Fibroblast of pulmonary artery (primary cell): ENCODE measurements at regions not wholly inside any gene's neighbourhood (a gene's known extent, or its start where the extent isn't known, plus 50 kb on each side); places are given as distances from the start of the nearest gene placed in this dataset.

Source experiments
- DNase-seq: peaks from one replicate; pipeline ENCODE4 v3.0.0-alpha.2; 2010; ENCODE audit warnings: low read depth
- H3K4me3 ChIP-seq: replicated peaks from 2 replicates; pipeline ENCODE4 v1.5.1; 2011; ENCODE audit warnings: low read depth, mild to moderate bottlenecking, control low read depth, low read length, moderate library complexity
- CTCF ChIP-seq: IDR thresholded peaks from 2 replicates; pipeline ENCODE4 v1.5.1; 2011; ENCODE audit warnings: mild to moderate bottlenecking, control low read depth, low read length, inconsistent platforms; ENCODE audit errors: missing control alignments

- no peak for TF ChIP-seq CTCF
- no peak overlapping the region for H3K4me3 ChIP-seq
- no peak for DNase-seq
These were observed 684.6 kb downstream of the ARAP2 start for GRCh38 chr4:35559559-35560365.

- TF ChIP-seq CTCF = no peak
- H3K4me3 ChIP-seq = no peak overlapping the region
- no peak for DNase-seq
These were observed 681.5 kb downstream of the ARAP2 start for GRCh38 chr4:35562861-35563260.

- no peak for DNase-seq
- no peak for TF ChIP-seq CTCF
- no peak overlapping the region for H3K4me3 ChIP-seq
These were observed 678.7 kb downstream of the ARAP2 start for GRCh38 chr4:35565640-35566039.

- no peak overlapping the region for H3K4me3 ChIP-seq
- no peak for DNase-seq
- no peak for TF ChIP-seq CTCF
These were observed 653.3 kb downstream of the ARAP2 start for GRCh38 chr4:35591035-35591434.

GRCh38 chr4:35604252-35604651, 640.1 kb downstream of the ARAP2 start:
- no peak for DNase-seq
- TF ChIP-seq CTCF = no peak
- H3K4me3 ChIP-seq = no peak overlapping the region

- no peak for DNase-seq
- no peak overlapping the region for H3K4me3 ChIP-seq
- TF ChIP-seq CTCF = no peak
These were observed 639.6 kb downstream of the ARAP2 start for GRCh38 chr4:35604724-35605123.

GRCh38 chr4:35608205-35608604, 636.1 kb downstream of the ARAP2 start:
- DNase-seq = no peak
- TF ChIP-seq CTCF = no peak
- H3K4me3 ChIP-seq = no peak overlapping the region
